Esophagus muscularis mucosa (tissue), 4 donors: ENCODE measurements at regions not wholly inside any gene's neighbourhood (a gene's known extent, or its start where the extent isn't known, plus 50 kb on each side); places are given as distances from the start of the nearest gene placed in this dataset.
"Not testable (repeated sequence)": the region's sequence is repeated elsewhere in the genome, so short reads cannot be mapped to it uniquely, and the experiment has no call there.

Source experiments
- DNase-seq: peaks from one replicate; pipeline ENCODE4 v3.0.0-alpha.2; 2017; ENCODE audit errors: extremely low spot score
- H3K27ac ChIP-seq, 4 donors: fragments of 200-600 bp; sonication (generic); replicated peaks in 1 of 4; 1 replicate in 3 of 4; 2 replicates in 1 of 4; pipeline ENCODE4 v1.5.1; 2016 to 2019; ENCODE audit warnings: mild to moderate bottlenecking in 1 of 4
- H3K27me3 ChIP-seq, 4 donors: fragments of 200-600 bp; sonication (generic); one replicate each; pipeline versions ENCODE4 v1.5.1 to v1.6.0; 2016 to 2019
- H3K36me3 ChIP-seq, 4 donors: fragments of 200-600 bp; sonication (generic); one replicate each; pipeline ENCODE4 v1.5.1; 2016 to 2019
- H3K4me1 ChIP-seq, 4 donors: fragments of 200-600 bp; sonication (generic); one replicate each; pipeline ENCODE4 v1.5.1; 2016 to 2019
- H3K4me3 ChIP-seq, 4 donors: fragments of 200-600 bp; sonication (generic); 1 replicate in 2 of 4; 2 replicates in 2 of 4; pipeline ENCODE4 v1.5.1; 2016 to 2019; ENCODE audit warnings: mild to moderate bottlenecking in 4 of 4, moderate library complexity in 1 of 4
- H3K9me3 ChIP-seq, 4 donors: fragments of 200-600 bp; sonication (generic); 1 replicate in 3 of 4; 2 replicates in 1 of 4; pipeline ENCODE4 v1.5.1; 2016 to 2019
- CTCF ChIP-seq, 3 experiments: fragments of 200-600 bp in 2 of 3; fragments of 450-650 bp in 1 of 3; sonication (generic) in 2 of 3; IDR thresholded peaks; one replicate each; pipeline ENCODE4 v1.5.1; 2017 to 2019; ENCODE audit warnings: antibody characterized with exemption in 3 of 3, mild to moderate bottlenecking in 2 of 3, moderate library complexity in 1 of 3
- EP300 ChIP-seq: sonication (generic); formaldehyde crosslinking; IDR thresholded peaks from one replicate; pipeline ENCODE4 v1.6.1; 2017; ENCODE audit warnings: antibody characterized with exemption
- POLR2A ChIP-seq: fragments of 450-650 bp; IDR thresholded peaks from one replicate; pipeline ENCODE4 v1.6.1; 2017; ENCODE audit warnings: antibody characterized with exemption, moderate library complexity, mild to moderate bottlenecking, low read depth
- POLR2AphosphoS5 ChIP-seq, 2 donors: sonication (generic); formaldehyde crosslinking; IDR thresholded peaks; one replicate each; pipeline ENCODE4 v1.6.1; 2017; ENCODE audit warnings: antibody characterized with exemption in 2 of 2
- WGBS: methylation state at CpG from one replicate; pipeline ENCODE4 v1.1.5; 2018; 5-methylcytosine and 5-hydroxymethylcytosine counted together
- intact Hi-C: fragments of 100-400 bp; cut with DNase I; formaldehyde crosslinking; loops from one replicate; pipeline ENCODE4 v1.15.1; 2023

DNA sequence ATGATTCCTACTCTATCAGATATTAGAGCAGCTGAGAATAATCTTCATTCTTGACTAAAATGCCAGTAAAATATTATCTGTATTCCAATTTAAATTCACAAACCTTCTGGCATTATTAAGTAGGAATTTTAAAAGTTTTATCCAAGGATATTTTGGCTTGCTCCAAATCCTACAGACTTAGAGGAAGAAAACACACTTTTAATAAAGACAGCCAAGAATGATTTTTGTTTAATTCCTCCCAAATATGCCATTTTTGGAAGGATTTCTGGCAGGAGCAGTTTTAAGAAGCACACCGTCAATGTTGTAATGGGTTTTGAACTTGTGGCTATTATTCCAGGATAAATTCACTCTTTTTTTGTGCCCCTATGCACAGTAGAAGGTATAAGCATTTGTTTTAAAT is 355.1 kb downstream of the SLITRK5 start:
- TF ChIP-seq EP300 (no peak), POLR2AphosphoS5 (IDR thresholded peaks at IDR 0.05) (no peak), POLR2A (no peak), CTCF (IDR thresholded peaks at IDR 0.05) (no peak)
- intact Hi-C loops = no loop called here
- no peaks in the 10 kb centered on the region for H3K27me3 ChIP-seq
- H3K4me3 ChIP-seq = no peak overlapping the region
- H3K27ac ChIP-seq = no peak overlapping the region
- WGBS = 29% methylated on average over 1 of the region's 1 CpG
- H3K4me1 ChIP-seq = no peaks in the 10 kb centered on the region
- DNase-seq = no peak
- H3K9me3 ChIP-seq = no peaks in the 10 kb centered on the region
- H3K36me3 ChIP-seq = no peaks in the 10 kb centered on the region

DNA sequence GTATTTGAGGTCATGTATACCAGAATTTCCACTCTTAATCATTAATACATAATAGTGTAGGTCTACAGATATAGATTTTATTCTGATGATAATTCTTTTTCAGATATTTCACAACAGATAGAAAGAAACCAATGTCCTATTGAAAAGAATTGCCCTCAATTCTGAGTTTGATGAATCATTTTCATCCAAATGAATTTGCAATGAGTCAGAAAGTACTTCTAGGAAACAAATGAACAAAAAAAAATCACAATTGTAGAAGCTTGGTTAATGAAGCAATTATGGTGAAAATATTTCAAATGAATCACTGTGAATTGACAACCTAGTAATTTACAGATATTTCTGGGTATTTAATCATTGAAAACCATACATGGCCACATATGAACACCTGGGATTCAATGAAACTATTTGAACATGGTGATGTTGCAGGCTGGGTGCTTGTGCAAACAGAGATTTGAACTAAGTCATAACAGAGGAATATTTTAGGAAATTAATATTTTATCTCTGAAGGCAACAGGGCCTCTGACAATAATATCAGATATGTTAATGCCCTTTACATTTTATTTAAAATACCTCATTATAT is 360.9 kb downstream of the SLITRK5 start:
- no peak overlapping the region for H3K27ac ChIP-seq
- no peaks in the 10 kb centered on the region for H3K4me1 ChIP-seq
- no peaks in the 10 kb centered on the region for H3K9me3 ChIP-seq
- no peak for DNase-seq
- intact Hi-C loops = no loop called here
- no peak for TF ChIP-seq CTCF (IDR thresholded peaks at IDR 0.05)
- no peak for TF ChIP-seq POLR2A
- TF ChIP-seq EP300 = no peak
- TF ChIP-seq POLR2AphosphoS5 (IDR thresholded peaks at IDR 0.05) = no peak
- no peak overlapping the region for H3K4me3 ChIP-seq
- H3K36me3 ChIP-seq = no peaks in the 10 kb centered on the region
- no peaks in the 10 kb centered on the region for H3K27me3 ChIP-seq

GRCh38 chr13:88036205-88036604 is 365.0 kb downstream of the SLITRK5 start:
- H3K4me1 ChIP-seq, H3K9me3 ChIP-seq, H3K27ac ChIP-seq, H3K27me3 ChIP-seq, DNase-seq, intact Hi-C loops, H3K4me3 ChIP-seq, H3K36me3 ChIP-seq: not testable (repeated sequence)
- WGBS = 93% methylated on average over 8 of the region's 8 CpGs

DNA sequence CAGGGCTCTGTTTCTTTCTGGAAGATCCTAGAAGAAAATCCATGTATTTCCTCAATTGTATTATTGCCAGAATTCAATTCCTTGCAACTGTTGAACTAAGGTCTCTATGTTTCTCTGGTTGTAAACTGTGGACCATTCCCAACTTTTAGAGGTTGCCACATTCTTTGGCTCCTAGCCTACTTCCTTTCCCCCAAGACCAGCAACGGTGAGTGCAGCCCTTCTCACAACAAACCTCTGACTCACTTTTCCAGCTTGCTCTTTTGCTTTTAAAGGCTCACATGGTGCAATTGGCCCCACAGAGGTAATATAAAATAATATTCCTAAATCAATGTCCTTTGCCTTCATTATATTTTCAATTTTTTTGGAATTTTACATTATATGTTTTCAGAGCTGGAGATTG is 371.3 kb downstream of the SLITRK5 start:
- Histone ChIP-seq H3K36me3 (no peaks in the 10 kb centered on the region), H3K4me3 (no peak overlapping the region), H3K9me3 (no peaks in the 10 kb centered on the region), H3K27ac (no peak overlapping the region), H3K27me3 (no peaks in the 10 kb centered on the region), H3K4me1 (no peaks in the 10 kb centered on the region)
- no peak for DNase-seq
- 42% methylated on average over 1 of the region's 1 CpG for WGBS
- intact Hi-C loops = no loop called here
- TF ChIP-seq CTCF (IDR thresholded peaks at IDR 0.05) = no peak
- TF ChIP-seq POLR2AphosphoS5 (IDR thresholded peaks at IDR 0.05) = no peak
- no peak for TF ChIP-seq POLR2A
- TF ChIP-seq EP300 = no peak

DNA sequence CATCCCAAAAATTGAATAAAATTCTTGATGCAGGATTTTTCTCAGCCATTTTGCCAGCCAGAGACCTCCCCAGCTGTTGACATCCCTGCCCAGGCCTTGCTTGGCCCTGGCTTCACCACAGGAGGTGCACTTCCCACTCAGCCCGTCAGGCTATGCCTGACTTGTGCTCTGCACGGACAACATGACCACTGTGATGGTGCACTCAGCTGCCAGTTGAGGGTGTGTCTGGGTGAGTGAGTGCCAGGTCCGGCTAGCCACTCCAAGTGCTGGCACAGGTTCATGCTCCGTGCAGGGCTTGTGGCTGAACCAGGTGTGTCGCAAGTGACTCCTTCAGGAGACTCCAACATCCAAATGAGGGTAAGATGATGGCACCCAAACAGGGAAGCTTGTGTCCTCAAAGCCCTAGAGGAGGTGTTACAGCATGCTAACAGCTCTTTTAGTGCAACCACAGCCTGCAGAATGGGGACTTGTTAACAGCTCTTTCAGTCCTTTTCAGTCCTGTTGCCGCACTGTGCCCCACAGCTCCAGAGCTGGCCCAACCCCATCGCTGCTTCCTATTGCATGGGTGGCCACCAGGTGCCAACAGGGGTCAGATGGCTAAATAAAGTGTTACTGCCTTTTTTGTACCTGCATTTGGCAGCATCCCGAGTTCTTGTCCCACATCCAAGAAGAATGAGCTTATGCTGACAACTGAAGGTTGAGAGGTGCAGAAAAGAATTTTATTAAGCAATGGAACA is 380.7 kb downstream of the SLITRK5 start:
- 68% methylated on average over 4 of the region's 8 CpGs for WGBS
- no peak overlapping the region for H3K4me3 ChIP-seq
- DNase-seq = no peak
- no peaks in the 10 kb centered on the region for H3K9me3 ChIP-seq
- no peaks in the 10 kb centered on the region for H3K4me1 ChIP-seq
- H3K27me3 ChIP-seq = no peaks in the 10 kb centered on the region
- intact Hi-C loops = no loop called here
- no peak for TF ChIP-seq CTCF (IDR thresholded peaks at IDR 0.05)
- TF ChIP-seq EP300 = no peak
- TF ChIP-seq POLR2AphosphoS5 (IDR thresholded peaks at IDR 0.05) = no peak
- TF ChIP-seq POLR2A = no peak
- no peaks in the 10 kb centered on the region for H3K36me3 ChIP-seq
- H3K27ac ChIP-seq = no peak overlapping the region
